ENCODE measurements at regions not wholly inside any gene's neighbourhood (a gene's known extent, or its start where the extent isn't known, plus 50 kb on each side); places are given as distances from the start of the nearest gene placed in this dataset.

GRCh38 chr16:73197598-73197997, 149.7 kb upstream of the ZFHX3 start:
- FAIRE-seq: no peak
- in situ Hi-C loops (cut with MboI): loop anchor here (10.0 kb wide), 1 partner anchor 703 kb away; no protein-coding TSS in a partner anchor
- ATAC-seq: no peak
- no peaks in the 10 kb centered on the region for H3K4me1 ChIP-seq (ENCODE audit: control insufficient read depth, insufficient read depth, low read length)
- no TSS peak for BruUV-seq (replicated peaks)
- POLR2A ChIA-PET: no interaction called here
- no peak overlapping the region for H3K9ac ChIP-seq (ENCODE audit: control insufficient read depth, insufficient read depth, low read length)
- TF ChIP-seq ZBED1 (IDR thresholded peaks at IDR 0.05; ENCODE audit: borderline replicate concordance) (no peak), NR2C1 (IDR thresholded peaks at IDR 0.05) (no peak), CHD4 (IDR thresholded peaks at IDR 0.05) (no peak), NRF1 (conservative IDR thresholded peaks at IDR 0.05; ENCODE audit: low read depth, low read length) (no peak), FOS (IDR thresholded peaks at IDR 0.05; ENCODE audit: borderline replicate concordance, extremely low read depth, insufficient read length) (no peak), TCF12 (IDR thresholded peaks at IDR 0.05; ENCODE audit: low read depth, low read length) (no peak), PBX3 (IDR thresholded peaks at IDR 0.05; ENCODE audit: insufficient replicate concordance, low read depth, low read length) (no peak), ZNF622 (IDR thresholded peaks at IDR 0.05) (no peak), ZNF384 (IDR thresholded peaks at IDR 0.05; ENCODE audit: borderline replicate concordance, low read depth, low read length) (no peak), NR2C2 (IDR thresholded peaks at IDR 0.05; ENCODE audit: borderline replicate concordance, control insufficient read depth, insufficient read length, low read depth) (no peak), SIN3A (IDR thresholded peaks at IDR 0.05; ENCODE audit: low read depth, low read length) (no peak), IRF4 (IDR thresholded peaks at IDR 0.05; ENCODE audit: low read depth, low read length) (no peak), EED (IDR thresholded peaks at IDR 0.05; ENCODE audit: low read depth) (no peak), CHD2 (IDR thresholded peaks at IDR 0.05; ENCODE audit: borderline replicate concordance, low read depth, low read length) (no peak), BCLAF1 (IDR thresholded peaks at IDR 0.05) (no peak), CREB1 (IDR thresholded peaks at IDR 0.05; ENCODE audit: low read depth) (no peak), ZBTB40 (IDR thresholded peaks at IDR 0.05; ENCODE audit: borderline replicate concordance) (no peak)
- 21% methylated on average over 2 of the region's 3 CpGs for WGBS (ENCODE audit: insufficient coverage, insufficient replicate concordance, low lambda C conversion rate, missing lambda C conversion rate)
- H3K36me3 ChIP-seq (ENCODE audit: control insufficient read depth in 2 of 2, insufficient read depth in 2 of 2, low read length in 1 of 2): no peaks in the 10 kb centered on the region
- H3K9me3 ChIP-seq (replicated peaks; ENCODE audit: control insufficient read depth, insufficient read depth, low read length): no peaks in the 10 kb centered on the region
- RAD21 ChIA-PET (ENCODE audit: unreplicated experiment): interaction anchor here (1.5 to 2.1 kb wide), 2 partner anchors 136 to 365 kb away, joined by 3 to 14 read pairs; no protein-coding TSS in a partner anchor
- no peak overlapping the region for H3K4me3 ChIP-seq
- H3K27me3 ChIP-seq (replicated peaks in 1 of 2; ENCODE audit: control insufficient read depth in 2 of 2, insufficient read depth in 2 of 2, low read length in 1 of 2): no peaks in the 10 kb centered on the region
- no peak overlapping the region for H2AFZ ChIP-seq (ENCODE audit: control insufficient read depth, low read depth, low read length)
- CTCF ChIA-PET: interaction anchor here (1.5 to 2.8 kb wide), 4 partner anchors 12 to 710 kb away, joined by 3 to 45 read pairs (median 10); no protein-coding TSS in a partner anchor
- H3K79me2 ChIP-seq (ENCODE audit: control insufficient read depth, insufficient read depth, low read length): no peaks in the 10 kb centered on the region
- no peak overlapping the region for H3K4me2 ChIP-seq (ENCODE audit: control insufficient read depth, insufficient read depth)
- intact Hi-C loops (cut with micrococcal nuclease; ENCODE audit: unreplicated experiment): loop anchor here (2.0 to 10.0 kb wide), 4 partner anchors 163 to 1073 kb away; no protein-coding TSS in a partner anchor
- SMC1A ChIA-PET (ENCODE audit: uncharacterized antibody, unreplicated experiment): interaction anchor here (0.6 to 2.4 kb wide), 3 partner anchors 341 to 694 kb away, joined by 3 to 22 read pairs (median 3); no protein-coding TSS in a partner anchor
- no peaks in the 10 kb centered on the region for H4K20me1 ChIP-seq (ENCODE audit: control insufficient read depth, insufficient read depth)
- H3K27ac ChIP-seq (ENCODE audit: control insufficient read depth, insufficient read depth): no peak overlapping the region
- DNase-seq (ENCODE audit: low read depth, low spot score): no peak
